Gastroesophageal sphincter (tissue), 4 donors: ENCODE measurements at regions not wholly inside any gene's neighbourhood (a gene's known extent, or its start where the extent isn't known, plus 50 kb on each side); places are given as distances from the start of the nearest gene placed in this dataset.

Source experiments
- ATAC-seq: fragments of 150-250 bp; one replicate; pipeline ENCODE4 v1.9.1; 2016; ENCODE audit warnings: mild to moderate bottlenecking, moderate library complexity
- H3K27ac ChIP-seq, 4 donors: fragments of 200-600 bp; sonication (generic) in 3 of 4; 1 replicate in 3 of 4; 2 replicates in 1 of 4; pipeline ENCODE4 v1.5.1; 2016 to 2019
- H3K27me3 ChIP-seq: fragments of 200-600 bp; sonication (generic); one replicate; pipeline ENCODE4 v1.5.1; 2019
- H3K36me3 ChIP-seq, 2 donors: fragments of 200-600 bp; sonication (generic); one replicate each; pipeline ENCODE4 v1.5.1; 2019; ENCODE audit warnings: control low read depth in 1 of 2
- H3K4me1 ChIP-seq, 3 donors: fragments of 200-600 bp; sonication (generic); 1 replicate in 2 of 3; 2 replicates in 1 of 3; pipeline ENCODE4 v1.5.1; 2016 to 2019; ENCODE audit warnings: control low read depth in 2 of 3
- H3K4me3 ChIP-seq, 2 donors: fragments of 200-600 bp; sonication (generic); one replicate each; pipeline ENCODE4 v1.5.1; 2019; ENCODE audit warnings: mild to moderate bottlenecking in 1 of 2, moderate library complexity in 1 of 2
- H3K9me3 ChIP-seq, 3 donors: fragments of 200-600 bp; sonication (generic); one replicate each; pipeline ENCODE4 v1.5.1; 2017 to 2019; ENCODE audit warnings: control low read depth in 2 of 3
- EP300 ChIP-seq: sonication (generic); formaldehyde crosslinking; IDR thresholded peaks from one replicate; pipeline ENCODE4 v1.6.1; 2017; ENCODE audit warnings: antibody characterized with exemption, mild to moderate bottlenecking
- POLR2A ChIP-seq, 2 donors: fragments of 450-650 bp; IDR thresholded peaks; one replicate each; pipeline ENCODE4 v1.6.1; 2017; ENCODE audit warnings: antibody characterized with exemption in 2 of 2, mild to moderate bottlenecking in 2 of 2, moderate library complexity in 1 of 2
- POLR2AphosphoS5 ChIP-seq: sonication (generic); formaldehyde crosslinking; IDR thresholded peaks from one replicate; pipeline ENCODE4 v1.6.1; 2017; ENCODE audit warnings: antibody characterized with exemption
- WGBS, 2 donors: methylation state at CpG; one replicate each; pipeline ENCODE4 v1.1.5; 2018; ENCODE audit warnings: low coverage in 1 of 2; 5-methylcytosine and 5-hydroxymethylcytosine counted together
- TF ChIP-seq, protein P1 (sequence below), 4 experiments: fragments of 200-600 bp in 2 of 4; fragments of 450-650 bp in 2 of 4; sonication (generic) in 1 of 4; IDR thresholded peaks; one replicate each; pipeline ENCODE4 v1.5.1; 2017 to 2019; ENCODE audit warnings: antibody characterized with exemption in 4 of 4, mild to moderate bottlenecking in 2 of 4, moderate library complexity in 2 of 4

- Histone ChIP-seq H3K27me3 (no peaks in the 10 kb centered on the region), H3K36me3 (no peaks in the 10 kb centered on the region), H3K4me3 (no peak overlapping the region), H3K4me1 (no peaks in the 10 kb centered on the region), H3K27ac (no peak overlapping the region), H3K9me3 (peaks cover 0 to 7% (median 0%) of the 10 kb centered on the region in 3 donors)
- TF ChIP-seq POLR2AphosphoS5, result no peak
- TF ChIP-seq EP300, result no peak
- TF ChIP-seq, protein P1, sequence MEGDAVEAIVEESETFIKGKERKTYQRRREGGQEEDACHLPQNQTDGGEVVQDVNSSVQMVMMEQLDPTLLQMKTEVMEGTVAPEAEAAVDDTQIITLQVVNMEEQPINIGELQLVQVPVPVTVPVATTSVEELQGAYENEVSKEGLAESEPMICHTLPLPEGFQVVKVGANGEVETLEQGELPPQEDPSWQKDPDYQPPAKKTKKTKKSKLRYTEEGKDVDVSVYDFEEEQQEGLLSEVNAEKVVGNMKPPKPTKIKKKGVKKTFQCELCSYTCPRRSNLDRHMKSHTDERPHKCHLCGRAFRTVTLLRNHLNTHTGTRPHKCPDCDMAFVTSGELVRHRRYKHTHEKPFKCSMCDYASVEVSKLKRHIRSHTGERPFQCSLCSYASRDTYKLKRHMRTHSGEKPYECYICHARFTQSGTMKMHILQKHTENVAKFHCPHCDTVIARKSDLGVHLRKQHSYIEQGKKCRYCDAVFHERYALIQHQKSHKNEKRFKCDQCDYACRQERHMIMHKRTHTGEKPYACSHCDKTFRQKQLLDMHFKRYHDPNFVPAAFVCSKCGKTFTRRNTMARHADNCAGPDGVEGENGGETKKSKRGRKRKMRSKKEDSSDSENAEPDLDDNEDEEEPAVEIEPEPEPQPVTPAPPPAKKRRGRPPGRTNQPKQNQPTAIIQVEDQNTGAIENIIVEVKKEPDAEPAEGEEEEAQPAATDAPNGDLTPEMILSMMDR (IDR thresholded peaks at IDR 0.05), result no peak
- TF ChIP-seq POLR2A (IDR thresholded peaks at IDR 0.05), result no peak
- WGBS, 2 donors, result 49 to 77% methylated on average over 2 of the region's 2 CpGs
- ATAC-seq, result no peak
Observed at GRCh38 chr20:7226156-7226555, 458.7 kb downstream of the BMP2 start.

GRCh38 chr20:7231303-7231702 is 463.8 kb downstream of the BMP2 start:
- TF ChIP-seq POLR2A (IDR thresholded peaks at IDR 0.05), result no peak
- TF ChIP-seq EP300, result no peak
- TF ChIP-seq, protein P1 (IDR thresholded peaks at IDR 0.05), result no peak
- no peak for TF ChIP-seq POLR2AphosphoS5
- no peak for ATAC-seq
- no peaks in the 10 kb centered on the region for H3K4me1 ChIP-seq
- H3K36me3 ChIP-seq, result no peaks in the 10 kb centered on the region
- H3K9me3 ChIP-seq, result peaks cover 0 to 14% (median 0%) of the 10 kb centered on the region in 3 donors
- H3K4me3 ChIP-seq, result no peak overlapping the region
- no peak overlapping the region for H3K27ac ChIP-seq
- H3K27me3 ChIP-seq, result no peaks in the 10 kb centered on the region

GRCh38 chr20:7232796-7233195 is 465.3 kb downstream of the BMP2 start:
- no peak overlapping the region for H3K27ac ChIP-seq
- no peaks in the 10 kb centered on the region for H3K27me3 ChIP-seq
- H3K9me3 ChIP-seq, result peaks cover 0 to 14% (median 0%) of the 10 kb centered on the region in 3 donors
- no peak for ATAC-seq
- no peak for TF ChIP-seq EP300
- no peak overlapping the region for H3K4me3 ChIP-seq
- no peaks in the 10 kb centered on the region for H3K36me3 ChIP-seq
- H3K4me1 ChIP-seq, result no peaks in the 10 kb centered on the region
- WGBS, 2 donors, result 50 to 69% methylated on average over 1 to 2 of the region's 2 CpGs

GRCh38 chr20:7237251-7237650 is 469.8 kb downstream of the BMP2 start:
- Histone ChIP-seq H3K27ac (no peak overlapping the region), H3K36me3 (no peaks in the 10 kb centered on the region), H3K4me3 (no peak overlapping the region), H3K27me3 (no peaks in the 10 kb centered on the region), H3K4me1 (no peaks in the 10 kb centered on the region), H3K9me3 (peaks cover 0 to 8% (median 0%) of the 10 kb centered on the region in 3 donors)
- no peak for TF ChIP-seq POLR2A (IDR thresholded peaks at IDR 0.05)
- no peak for TF ChIP-seq EP300
- no peak for TF ChIP-seq POLR2AphosphoS5
- TF ChIP-seq, protein P1 (IDR thresholded peaks at IDR 0.05), result no peak
- no peak for ATAC-seq
- WGBS, 2 donors, result 91% methylated on average over 1 of the region's 1 CpG; no CpG with 5 or more reads in 1 of the 2 donors

GRCh38 chr20:7240490-7240889 is 473.0 kb downstream of the BMP2 start:
- H3K36me3 ChIP-seq, result no peaks in the 10 kb centered on the region
- TF ChIP-seq POLR2AphosphoS5, result no peak
- TF ChIP-seq, protein P1 (IDR thresholded peaks at IDR 0.05), result no peak
- TF ChIP-seq EP300, result no peak
- no peak for TF ChIP-seq POLR2A (IDR thresholded peaks at IDR 0.05)
- H3K9me3 ChIP-seq, result no peaks in the 10 kb centered on the region
- ATAC-seq, result no peak
- no peaks in the 10 kb centered on the region for H3K27me3 ChIP-seq
- 94 to 100% methylated on average over 2 to 3 of the region's 3 CpGs for WGBS, 2 donors
- H3K4me1 ChIP-seq, result no peaks in the 10 kb centered on the region
- no peak overlapping the region for H3K27ac ChIP-seq
- no peak overlapping the region for H3K4me3 ChIP-seq
